ENCODE measurements at regions not wholly inside any gene's neighbourhood (a gene's known extent, or its start where the extent isn't known, plus 50 kb on each side); places are given as distances from the start of the nearest gene placed in this dataset.
A peak's percentile ranks its signal among the peaks of the same experiment; 100 is the strongest.

GRCh38 chr6:33897189-33897780 lies 93.5 kb upstream of the MLN start:
- no peaks in the 10 kb centered on the region for H3K9me3 Mint-ChIP-seq (ENCODE audit: unreplicated experiment)
- TF ChIP-seq CTCF (IDR thresholded peaks at IDR 0.05) = no peak
- peaks cover 15% of the 10 kb centered on the region for H3K4me1 Mint-ChIP-seq (ENCODE audit: unreplicated experiment)
- peaks cover 29% of the 10 kb centered on the region for H3K27me3 Mint-ChIP-seq (ENCODE audit: unreplicated experiment)
- H3K4me3 Mint-ChIP-seq (ENCODE audit: unreplicated experiment) = no peak overlapping the region
- H3K27ac Mint-ChIP-seq (ENCODE audit: unreplicated experiment) = peak overlapping the region; percentile 41
- no peaks in the 10 kb centered on the region for H3K36me3 Mint-ChIP-seq (ENCODE audit: unreplicated experiment)
- DNase-seq (ENCODE audit: extremely low spot score, unreplicated experiment) = no peak

- DNase-seq (ENCODE audit: extremely low spot score, unreplicated experiment) = no peak
- TF ChIP-seq CTCF (IDR thresholded peaks at IDR 0.05) = no peak
- no peaks in the 10 kb centered on the region for H3K36me3 Mint-ChIP-seq (ENCODE audit: unreplicated experiment)
- peak overlapping the region; percentile 41 for H3K27ac Mint-ChIP-seq (ENCODE audit: unreplicated experiment)
- H3K4me3 Mint-ChIP-seq (ENCODE audit: unreplicated experiment) = no peak overlapping the region
- H3K9me3 Mint-ChIP-seq (ENCODE audit: unreplicated experiment) = no peaks in the 10 kb centered on the region
- peaks cover 29% of the 10 kb centered on the region for H3K27me3 Mint-ChIP-seq (ENCODE audit: unreplicated experiment)
- peaks cover 15% of the 10 kb centered on the region for H3K4me1 Mint-ChIP-seq (ENCODE audit: unreplicated experiment)
These were observed 92.8 kb upstream of the MLN start for GRCh38 chr6:33896391-33897188.

GRCh38 chr6:33895988-33896387 lies 92.2 kb upstream of the MLN start:
- Mint-ChIP-seq H3K36me3 (ENCODE audit: unreplicated experiment) (no peaks in the 10 kb centered on the region), H3K9me3 (ENCODE audit: unreplicated experiment) (no peaks in the 10 kb centered on the region), H3K4me1 (ENCODE audit: unreplicated experiment) (peaks cover 15% of the 10 kb centered on the region), H3K4me3 (ENCODE audit: unreplicated experiment) (no peak overlapping the region), H3K27me3 (ENCODE audit: unreplicated experiment) (peaks cover 28% of the 10 kb centered on the region), H3K27ac (ENCODE audit: unreplicated experiment) (no peak overlapping the region)
- DNase-seq (ENCODE audit: extremely low spot score, unreplicated experiment) = no peak
- no peak for TF ChIP-seq CTCF (IDR thresholded peaks at IDR 0.05)

- no peak for DNase-seq (ENCODE audit: extremely low spot score, unreplicated experiment)
- Mint-ChIP-seq H3K9me3 (ENCODE audit: unreplicated experiment) (no peaks in the 10 kb centered on the region), H3K4me3 (ENCODE audit: unreplicated experiment) (no peak overlapping the region), H3K27me3 (ENCODE audit: unreplicated experiment) (peaks cover 33% of the 10 kb centered on the region), H3K4me1 (ENCODE audit: unreplicated experiment) (peaks cover 15% of the 10 kb centered on the region), H3K27ac (ENCODE audit: unreplicated experiment) (no peak overlapping the region), H3K36me3 (ENCODE audit: unreplicated experiment) (no peaks in the 10 kb centered on the region)
- TF ChIP-seq CTCF (IDR thresholded peaks at IDR 0.05) = no peak
These were observed 91.5 kb upstream of the MLN start for GRCh38 chr6:33895296-33895695.

- H3K4me3 Mint-ChIP-seq (ENCODE audit: unreplicated experiment) = no peak overlapping the region
- peaks cover 42% of the 10 kb centered on the region for H3K27me3 Mint-ChIP-seq (ENCODE audit: unreplicated experiment)
- DNase-seq (ENCODE audit: extremely low spot score, unreplicated experiment) = no peak
- peaks cover 15% of the 10 kb centered on the region for H3K4me1 Mint-ChIP-seq (ENCODE audit: unreplicated experiment)
- H3K27ac Mint-ChIP-seq (ENCODE audit: unreplicated experiment) = no peak overlapping the region
- no peak for TF ChIP-seq CTCF (IDR thresholded peaks at IDR 0.05)
- no peaks in the 10 kb centered on the region for H3K36me3 Mint-ChIP-seq (ENCODE audit: unreplicated experiment)
- H3K9me3 Mint-ChIP-seq (ENCODE audit: unreplicated experiment) = no peaks in the 10 kb centered on the region
These were observed 90.6 kb upstream of the MLN start for GRCh38 chr6:33894438-33894837.
